ENCODE measurements at regions not wholly inside any gene's neighbourhood (a gene's known extent, or its start where the extent isn't known, plus 50 kb on each side); places are given as distances from the start of the nearest gene placed in this dataset.
"Not testable (repeated sequence)": the region's sequence is repeated elsewhere in the genome, so short reads cannot be mapped to it uniquely, and the experiment has no call there.

GRCh38 chr16:75818491-75818890 is 92.2 kb upstream of the CPHXL start:
- Histone ChIP-seq H3K4me1 (no peaks in the 10 kb centered on the region), H3K4me3 (replicated peaks in 1 of 3) (no peak overlapping the region), H3K36me3 (no peaks in the 10 kb centered on the region), H3K9me3 (no peaks in the 10 kb centered on the region), H3K27ac (no peak overlapping the region), H3K27me3 (no peaks in the 10 kb centered on the region)
- no peak for TF ChIP-seq POLR2A (IDR thresholded peaks at IDR 0.05)
- no peak for TF ChIP-seq CTCF (IDR thresholded peaks at IDR 0.05)
- 64 to 78% methylated on average over 2 of the region's 2 CpGs for WGBS, 2 donors
- no peak for DNase-seq
- intact Hi-C loops (cut with DNase I) = no loop called here

DNA sequence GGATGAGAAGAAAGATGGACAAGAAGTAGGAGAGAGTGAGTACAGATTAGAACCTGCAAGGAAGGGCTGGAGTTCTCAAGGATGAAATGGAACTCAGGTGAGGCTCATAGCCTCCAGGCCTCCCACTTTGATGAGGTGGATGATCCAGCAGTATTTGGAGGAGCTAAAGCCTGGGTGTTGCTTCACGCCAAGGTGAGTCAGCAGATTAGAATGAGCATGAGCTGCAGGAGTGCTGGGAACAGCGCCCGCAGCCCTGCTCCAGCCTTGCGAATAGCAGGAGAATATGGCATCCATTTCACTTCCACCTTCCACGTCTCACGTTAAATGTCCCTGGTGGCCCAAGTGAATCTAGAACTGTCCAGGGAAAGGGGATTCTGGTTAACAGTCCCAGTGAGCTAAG is 94.4 kb upstream of the CPHXL start:
- Histone ChIP-seq H3K27me3 (no peaks in the 10 kb centered on the region), H3K4me3 (replicated peaks in 1 of 3) (no peak overlapping the region), H3K36me3 (no peaks in the 10 kb centered on the region), H3K4me1 (no peaks in the 10 kb centered on the region), H3K27ac (no peak overlapping the region), H3K9me3 (no peaks in the 10 kb centered on the region)
- intact Hi-C loops (cut with DNase I) = no loop called here
- WGBS, 2 donors = 88 to 94% methylated on average over 6 of the region's 6 CpGs
- no peak for TF ChIP-seq POLR2A (IDR thresholded peaks at IDR 0.05)
- DNase-seq = no peak

GRCh38 chr16:75821117-75821516 is 94.8 kb upstream of the CPHXL start:
- no peak for TF ChIP-seq CTCF (IDR thresholded peaks at IDR 0.05)
- TF ChIP-seq POLR2A (IDR thresholded peaks at IDR 0.05) = no peak
- H3K27ac ChIP-seq = no peak overlapping the region
- no peaks in the 10 kb centered on the region for H3K27me3 ChIP-seq
- H3K36me3 ChIP-seq = no peaks in the 10 kb centered on the region
- H3K4me1 ChIP-seq = no peaks in the 10 kb centered on the region
- WGBS, 2 donors = 77 to 79% methylated on average over 3 of the region's 3 CpGs
- DNase-seq = no peak
- H3K9me3 ChIP-seq = no peaks in the 10 kb centered on the region
- H3K4me3 ChIP-seq (replicated peaks in 1 of 3) = no peak overlapping the region
- intact Hi-C loops (cut with DNase I) = no loop called here

DNA sequence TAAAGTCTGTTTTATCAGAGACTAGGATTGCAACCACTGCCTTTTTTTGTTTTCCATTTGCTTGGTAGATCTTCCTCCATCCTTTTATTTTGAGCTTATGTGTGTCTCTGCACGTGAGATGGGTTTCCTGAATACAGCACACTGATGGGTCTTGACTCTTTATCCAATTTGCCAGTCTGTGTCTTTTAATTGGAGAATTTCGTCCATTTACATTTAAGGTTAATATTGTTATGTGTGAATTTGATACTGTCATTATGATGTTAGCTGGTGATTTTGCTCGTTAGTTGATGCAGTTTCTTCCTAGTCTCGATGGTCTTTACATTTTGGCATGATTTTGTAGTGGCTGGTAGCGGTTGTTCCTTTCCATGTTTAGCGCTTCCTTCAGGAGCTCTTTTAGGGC is 99.5 kb upstream of the CPHXL start:
- H3K27ac ChIP-seq; H3K4me3 ChIP-seq (replicated peaks in 1 of 3); H3K4me1 ChIP-seq; H3K27me3 ChIP-seq; H3K36me3 ChIP-seq; H3K9me3 ChIP-seq; DNase-seq; intact Hi-C loops (cut with DNase I): not testable (repeated sequence)
- WGBS, 2 donors = 88 to 92% methylated on average over 6 of the region's 6 CpGs

- H3K27ac ChIP-seq; H3K4me1 ChIP-seq; DNase-seq; H3K4me3 ChIP-seq (replicated peaks in 1 of 3); intact Hi-C loops (cut with DNase I); H3K36me3 ChIP-seq; H3K27me3 ChIP-seq; H3K9me3 ChIP-seq: not testable (repeated sequence)
- WGBS, 2 donors = 97 to 98% methylated on average over 14 to 15 of the region's 30 CpGs
Measured at GRCh38 chr16:75827372-75828038, 101.2 kb upstream of the CPHXL start.

DNA sequence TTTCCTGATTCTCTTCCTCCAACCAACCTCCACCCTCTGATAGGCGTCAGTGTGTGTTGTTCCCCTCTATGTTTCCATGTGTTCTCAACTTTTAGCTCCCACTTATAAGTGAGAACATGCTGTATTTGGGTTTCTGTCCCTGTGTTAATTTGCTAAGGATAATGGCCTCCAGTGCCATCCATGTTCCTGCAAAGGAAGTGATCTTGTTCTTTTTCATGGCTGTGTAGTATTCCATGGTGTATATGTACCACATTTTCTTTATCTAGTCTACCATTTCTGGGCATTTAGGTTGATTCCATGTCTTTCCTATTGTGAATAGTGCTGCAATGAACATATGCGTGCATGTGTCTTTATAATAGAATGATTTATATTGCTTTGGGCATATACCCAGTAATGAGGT is 107.1 kb upstream of the CPHXL start:
- H3K27ac ChIP-seq; intact Hi-C loops (cut with DNase I); H3K27me3 ChIP-seq; H3K9me3 ChIP-seq; H3K36me3 ChIP-seq; DNase-seq; H3K4me3 ChIP-seq (replicated peaks in 1 of 3); H3K4me1 ChIP-seq: not testable (repeated sequence)
- WGBS, 2 donors = 92 to 96% methylated on average over 2 of the region's 2 CpGs

DNA sequence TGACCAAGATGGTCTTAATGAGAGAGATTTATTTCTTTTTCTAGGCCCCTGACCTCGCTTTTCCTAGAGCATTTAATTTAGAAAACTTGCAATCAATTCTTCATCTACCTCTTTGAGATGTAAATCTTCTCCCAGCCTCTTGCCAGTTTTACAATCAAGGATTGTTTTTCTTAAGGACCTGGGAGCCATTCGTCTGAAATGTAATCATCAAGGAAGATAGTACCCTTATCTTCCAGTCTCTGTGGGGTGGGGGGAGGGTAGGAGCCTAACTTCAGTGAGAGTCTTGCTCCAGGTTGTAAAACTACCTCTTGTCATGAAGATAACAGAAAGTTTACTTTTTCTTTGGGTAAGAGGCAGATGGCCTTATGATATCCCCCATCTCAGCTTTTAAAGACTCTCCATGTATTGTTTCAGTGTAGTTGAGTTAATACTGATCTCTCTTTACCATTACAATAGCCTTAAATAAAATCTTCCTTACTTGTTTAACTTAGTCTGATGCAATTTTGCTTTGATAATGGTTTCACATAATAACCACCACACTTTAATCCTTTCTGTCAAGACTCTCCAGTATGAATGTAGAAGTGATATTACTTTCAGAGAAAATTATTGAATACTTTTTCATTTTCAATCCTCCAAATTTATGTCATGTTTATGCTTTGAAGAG is 110.2 kb upstream of the CPHXL start:
- no peaks in the 10 kb centered on the region for H3K4me1 ChIP-seq
- no peaks in the 10 kb centered on the region for H3K9me3 ChIP-seq
- no peaks in the 10 kb centered on the region for H3K36me3 ChIP-seq
- no peak for DNase-seq
- no peak for TF ChIP-seq CTCF (IDR thresholded peaks at IDR 0.05)
- no peak overlapping the region for H3K4me3 ChIP-seq (replicated peaks in 1 of 3)
- intact Hi-C loops (cut with DNase I) = no loop called here
- no peak overlapping the region for H3K27ac ChIP-seq
- H3K27me3 ChIP-seq = no peaks in the 10 kb centered on the region
- 52 to 56% methylated on average over 2 of the region's 2 CpGs for WGBS, 2 donors
